Vagina (tissue), 2 donors: ENCODE measurements at regions not wholly inside any gene's neighbourhood (a gene's known extent, or its start where the extent isn't known, plus 50 kb on each side); places are given as distances from the start of the nearest gene placed in this dataset.

Experiments used
- CTCF ChIP-seq, 3 experiments: fragments of 450-650 bp in 2 of 3; fragments of 200-600 bp in 1 of 3; sonication (generic) in 1 of 3; IDR thresholded peaks; one replicate each; pipeline ENCODE4 v1.5.1; 2017 to 2019; ENCODE audit warnings: antibody characterized with exemption in 3 of 3, mild to moderate bottlenecking in 2 of 3, moderate library complexity in 2 of 3
- POLR2A ChIP-seq, 2 donors: fragments of 450-650 bp; IDR thresholded peaks; one replicate each; pipeline ENCODE4 v1.6.1; 2017; ENCODE audit warnings: antibody characterized with exemption in 2 of 2, mild to moderate bottlenecking in 2 of 2, moderate library complexity in 2 of 2

- TF ChIP-seq CTCF (IDR thresholded peaks at IDR 0.05), result no peak
- no peak for TF ChIP-seq POLR2A (IDR thresholded peaks at IDR 0.05)
These were observed 521.5 kb upstream of the WWC1 start for GRCh38 chr5:167769846-167770413.
